ENCODE measurements at regions not wholly inside any gene's neighbourhood (a gene's known extent, or its start where the extent isn't known, plus 50 kb on each side); places are given as distances from the start of the nearest gene placed in this dataset.
"Not testable (repeated sequence)": the region's sequence is repeated elsewhere in the genome, so short reads cannot be mapped to it uniquely, and the experiment has no call there.

GRCh38 chr12:67107235-67107634, 161.9 kb upstream of the CAND1 start:
- ATAC-seq (no peak), DNase-seq (no peak), FAIRE-seq (no peak)
- Histone ChIP-seq H3K36me3 (no peaks in the 10 kb centered on the region), H3K9me3 (no peaks in the 10 kb centered on the region), H3K4me1 (no peaks in the 10 kb centered on the region), H3K4me3 (no peak overlapping the region), H3K27ac (no peak overlapping the region), H3K27me3 (no peaks in the 10 kb centered on the region)
- intact Hi-C loops (cut with DNase I): no loop called here
- no peak for TF ChIP-seq CTCF (IDR thresholded peaks at IDR 0.05)
- 55 to 64% methylated on average over 1 of the region's 1 CpG for WGBS, 2 donors

GRCh38 chr12:67107751-67108269, 161.3 kb upstream of the CAND1 start:
- intact Hi-C loops (cut with DNase I): no loop called here
- no peak overlapping the region for H3K27ac ChIP-seq
- FAIRE-seq (no peak), ATAC-seq (no peak), DNase-seq (no peak)
- WGBS, 2 donors: 77 to 94% methylated on average over 1 of the region's 1 CpG
- no peaks in the 10 kb centered on the region for H3K4me1 ChIP-seq
- H3K36me3 ChIP-seq: no peaks in the 10 kb centered on the region
- no peak overlapping the region for H3K4me3 ChIP-seq
- no peaks in the 10 kb centered on the region for H3K9me3 ChIP-seq
- no peak for TF ChIP-seq CTCF (IDR thresholded peaks at IDR 0.05)
- no peaks in the 10 kb centered on the region for H3K27me3 ChIP-seq

DNA sequence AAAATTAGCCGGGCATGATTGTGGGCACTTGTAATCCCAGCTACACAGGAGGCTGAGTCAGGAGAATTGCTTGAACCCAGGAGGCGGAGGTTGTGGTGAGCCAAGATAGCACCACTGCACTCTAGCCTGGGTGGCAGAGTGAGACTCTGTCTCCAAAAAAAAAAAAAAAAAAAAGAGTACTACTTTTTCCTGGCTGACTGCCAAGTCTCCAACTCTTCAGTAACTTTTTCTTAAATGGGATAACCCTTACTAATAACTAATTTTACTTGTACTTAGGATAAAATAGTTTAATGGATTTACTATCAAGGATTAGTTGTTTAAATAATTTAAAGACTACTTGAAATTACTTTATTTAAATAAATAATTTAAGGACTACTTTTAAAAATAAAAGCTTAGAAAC, 158.8 kb upstream of the CAND1 start:
- 95 to 96% methylated on average over 2 of the region's 2 CpGs for WGBS, 2 donors
- ATAC-seq; H3K27ac ChIP-seq; intact Hi-C loops (cut with DNase I); DNase-seq; H3K36me3 ChIP-seq; H3K4me1 ChIP-seq; FAIRE-seq; H3K4me3 ChIP-seq; H3K9me3 ChIP-seq; H3K27me3 ChIP-seq: not testable (repeated sequence)

DNA sequence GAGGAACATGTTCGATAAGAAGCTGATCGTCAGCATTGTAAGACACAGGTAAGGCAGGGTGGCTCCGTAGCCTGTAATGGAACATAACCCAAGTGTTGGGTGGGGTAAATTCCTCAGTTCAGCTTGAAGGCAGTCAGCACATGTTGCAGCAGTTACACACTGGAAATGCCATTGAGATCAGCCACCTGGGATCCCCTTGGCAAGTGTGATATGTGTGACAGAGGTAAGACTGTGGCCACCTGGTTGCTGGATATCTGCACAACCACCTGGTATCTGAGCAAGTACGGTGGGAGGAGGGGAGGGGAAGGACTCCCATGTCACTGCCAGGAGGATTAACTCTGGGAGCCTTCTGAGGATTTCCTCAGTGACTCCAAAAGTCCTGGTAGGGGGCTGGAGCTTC, 158.0 kb upstream of the CAND1 start:
- ATAC-seq: peak; percentile 60 to 72 (median 64)
- no peak overlapping the region for H3K4me3 ChIP-seq
- TF ChIP-seq CTCF (IDR thresholded peaks at IDR 0.05): no peak
- H3K4me1 ChIP-seq: no peaks in the 10 kb centered on the region
- intact Hi-C loops (cut with DNase I): no loop called here
- no peaks in the 10 kb centered on the region for H3K36me3 ChIP-seq
- no peaks in the 10 kb centered on the region for H3K27me3 ChIP-seq
- no peaks in the 10 kb centered on the region for H3K9me3 ChIP-seq
- FAIRE-seq: no peak
- 33 to 43% methylated on average over 4 of the region's 4 CpGs for WGBS, 2 donors
- no peak overlapping the region for H3K27ac ChIP-seq
- peak in 2 of 6 donors; percentile 10 to 18 for DNase-seq

DNA sequence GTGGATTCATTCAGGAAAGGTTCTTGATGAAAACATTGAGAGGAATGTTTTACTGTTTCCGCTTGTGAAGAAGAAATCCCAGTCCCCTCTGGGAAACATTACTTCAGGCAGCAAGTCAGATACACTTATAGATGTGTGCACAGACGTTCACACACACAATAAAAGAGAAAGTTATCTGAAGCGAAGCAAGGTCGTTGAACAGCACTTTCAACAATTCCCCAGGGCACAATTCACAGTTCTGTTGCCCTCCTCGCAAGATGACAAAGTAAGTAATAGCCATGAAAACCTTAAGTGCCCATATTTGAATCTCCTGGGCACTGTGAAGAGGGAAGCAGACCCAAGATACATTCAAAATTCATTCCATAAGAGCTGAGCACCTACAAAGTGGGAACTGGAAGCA, 156.6 kb upstream of the CAND1 start:
- Histone ChIP-seq H3K9me3 (no peaks in the 10 kb centered on the region), H3K27ac (no peak overlapping the region), H3K27me3 (no peaks in the 10 kb centered on the region), H3K4me1 (no peaks in the 10 kb centered on the region), H3K4me3 (no peak overlapping the region), H3K36me3 (no peaks in the 10 kb centered on the region)
- DNase-seq: no peak
- no peak for TF ChIP-seq CTCF (IDR thresholded peaks at IDR 0.05)
- WGBS, 2 donors: 74 to 75% methylated on average over 5 of the region's 5 CpGs
- FAIRE-seq: no peak
- ATAC-seq: no peak
- intact Hi-C loops (cut with DNase I): no loop called here
